NCI-H1930 (cell line): ENCODE measurements at regions not wholly inside any gene's neighbourhood (a gene's known extent, or its start where the extent isn't known, plus 50 kb on each side); places are given as distances from the start of the nearest gene placed in this dataset.

Experiments used
- DNase-seq, 2 experiments: peaks; one replicate each; lab custom pipeline; 2025; lab: John Stamatoyannopoulos, UW

GRCh38 chr6:137434640-137435039 is 59.6 kb downstream of the OLIG3 start:
- DNase-seq: no peak

GRCh38 chr6:137432054-137432611 is 62.1 kb downstream of the OLIG3 start:
- DNase-seq: no peak

- DNase-seq: no peak
Measured at GRCh38 chr6:137430954-137431353, 63.2 kb downstream of the OLIG3 start.

GRCh38 chr6:137427656-137428290 is 66.4 kb downstream of the OLIG3 start:
- DNase-seq: no peak

- DNase-seq: no peak
Measured at GRCh38 chr6:137426007-137426689, 68.0 kb downstream of the OLIG3 start.

- no peak for DNase-seq
Measured at GRCh38 chr6:137424251-137424650, 69.9 kb downstream of the OLIG3 start.

- no peak for DNase-seq
Measured at GRCh38 chr6:137423451-137424168, 70.6 kb downstream of the OLIG3 start.

- no peak for DNase-seq
Measured at GRCh38 chr6:137417396-137417795, 76.8 kb downstream of the OLIG3 start.

GRCh38 chr6:137416376-137417109 is 77.7 kb downstream of the OLIG3 start:
- DNase-seq: no peak

GRCh38 chr6:137415834-137416190 is 78.4 kb downstream of the OLIG3 start:
- DNase-seq: no peak

- no peak for DNase-seq
Measured at GRCh38 chr6:137415127-137415833, 78.9 kb downstream of the OLIG3 start.

- no peak for DNase-seq
Measured at GRCh38 chr6:137414599-137414998, 79.6 kb downstream of the OLIG3 start.

GRCh38 chr6:137413482-137413881 is 80.7 kb downstream of the OLIG3 start:
- no peak for DNase-seq

- DNase-seq: no peak
Measured at GRCh38 chr6:137412562-137412961, 81.6 kb downstream of the OLIG3 start.

- no peak for DNase-seq
Measured at GRCh38 chr6:137409266-137409777, 84.9 kb downstream of the OLIG3 start.

- DNase-seq: no peak
Measured at GRCh38 chr6:137407816-137408215, 86.4 kb downstream of the OLIG3 start.

GRCh38 chr6:137405806-137406205 is 88.4 kb downstream of the OLIG3 start:
- no peak for DNase-seq

- no peak for DNase-seq
Measured at GRCh38 chr6:137403855-137404254, 90.3 kb downstream of the OLIG3 start.

GRCh38 chr6:137403443-137403842 is 90.8 kb downstream of the OLIG3 start:
- no peak for DNase-seq

- DNase-seq: peak; percentile 64 to 84
Measured at GRCh38 chr6:137402143-137402680, 92.0 kb downstream of the OLIG3 start.

- no peak for DNase-seq
Measured at GRCh38 chr6:137401088-137401487, 93.1 kb downstream of the OLIG3 start.
